MCF 10A (cell line): ENCODE measurements at regions not wholly inside any gene's neighbourhood (a gene's known extent, or its start where the extent isn't known, plus 50 kb on each side); places are given as distances from the start of the nearest gene placed in this dataset.

Experiments used
- BruUV-seq: library from RNA; stranded (reverse); fragments of 400-500 nt; replicated peaks from 2 replicates; lab custom pipeline; 2021; lab: Mats Ljungman, UMichigan
- CTCF ChIA-PET: fragments of 300-600 bp; sonication (Branson Sonifier 250); formaldehyde crosslinking; extraction: SDS; loops from one replicate; lab custom pipeline; 2021; ENCODE audit warnings: antibody characterized with exemption, inconsistent platforms; lab: Yijun Ruan, JAX
- POLR2A ChIA-PET: fragments of 300-600, 350-650 bp; sonication (Branson Sonifier 250); formaldehyde crosslinking; extraction: SDS; loops from one replicate; lab custom pipeline; 2020; ENCODE audit warnings: antibody characterized with exemption, inconsistent platforms; lab: Yijun Ruan, JAX
- DNase-seq: peaks from one replicate; pipeline ENCODE4 v3.0.0-alpha.2; 2018; ENCODE audit not compliant: unreplicated experiment
- H3K27ac Mint-ChIP-seq: one replicate; pipeline ENCODE4 v1.8.0; 2022; ENCODE audit warnings: mild to moderate bottlenecking, low read depth, mixed read lengths; ENCODE audit not compliant: unreplicated experiment
- H3K27me3 Mint-ChIP-seq: one replicate; pipeline ENCODE4 v1.8.0; 2022; ENCODE audit warnings: mixed read lengths; ENCODE audit not compliant: insufficient read depth, unreplicated experiment
- H3K36me3 Mint-ChIP-seq: one replicate; pipeline ENCODE4 v1.8.0; 2022; ENCODE audit warnings: mild to moderate bottlenecking, moderate library complexity, mixed read lengths; ENCODE audit not compliant: insufficient read depth, unreplicated experiment
- H3K4me1 Mint-ChIP-seq: one replicate; pipeline ENCODE4 v1.8.0; 2022; ENCODE audit warnings: mixed read lengths; ENCODE audit not compliant: insufficient read depth, unreplicated experiment
- H3K4me3 Mint-ChIP-seq: one replicate; pipeline ENCODE4 v1.8.0; 2022; ENCODE audit warnings: mild to moderate bottlenecking, moderate library complexity, mixed read lengths; ENCODE audit not compliant: unreplicated experiment
- H3K9me3 Mint-ChIP-seq: one replicate; pipeline ENCODE4 v1.8.0; 2022; ENCODE audit warnings: mixed read lengths; ENCODE audit not compliant: unreplicated experiment
- CTCF ChIP-seq: fragments of 200-600 bp; IDR thresholded peaks from one replicate; pipeline ENCODE4 v1.8.0; 2022; ENCODE audit warnings: antibody characterized with exemption, mild to moderate bottlenecking; ENCODE audit not compliant: unreplicated experiment
- intact Hi-C: fragments of 100-400 bp; cut with micrococcal nuclease; formaldehyde crosslinking; loops from 2 replicates; pipeline ENCODE4 v1.14.1; 2022

DNA sequence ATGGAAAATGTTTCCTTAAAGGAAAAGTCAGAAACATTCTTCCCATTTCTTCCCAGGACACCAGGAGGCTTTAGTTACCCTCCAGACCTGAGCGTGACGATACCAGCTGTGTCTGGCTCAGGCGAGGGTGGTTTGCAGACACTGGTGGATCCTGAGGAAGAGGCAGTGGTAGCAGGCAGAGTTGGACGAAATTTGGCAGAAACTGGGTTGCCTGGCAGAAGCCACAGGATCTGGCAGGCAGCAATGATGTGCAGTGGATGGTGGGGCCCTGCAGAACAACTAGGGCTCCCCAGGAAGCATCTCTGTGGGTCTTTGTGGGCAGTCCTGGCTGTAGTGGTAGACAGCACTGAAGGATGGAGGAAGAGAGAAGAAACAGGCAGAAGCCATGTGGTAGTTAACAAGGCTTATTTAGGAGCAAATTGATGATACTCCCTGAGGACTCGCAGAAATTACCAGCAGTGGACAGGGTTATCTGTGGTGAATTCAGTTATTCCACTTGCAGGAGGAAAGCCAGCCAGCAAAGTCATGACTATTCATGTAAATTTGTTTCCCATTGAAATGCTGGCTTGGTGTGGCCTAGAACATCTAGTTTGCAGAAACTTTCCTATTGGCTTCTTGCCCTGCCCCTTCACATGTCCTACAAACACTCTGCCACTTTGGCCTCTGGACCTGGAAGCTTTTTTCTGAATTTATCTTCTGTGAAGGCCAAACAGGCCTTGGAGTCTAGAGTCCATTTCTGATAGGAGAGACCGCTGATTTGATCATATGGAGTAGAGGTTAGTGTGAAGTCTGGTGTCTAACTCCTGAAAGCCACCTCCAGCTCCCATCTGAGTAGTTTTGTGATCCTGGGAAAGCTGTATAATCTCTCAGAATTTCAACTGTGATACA is 212.0 kb downstream of the DMRT2 start:
- no peaks in the 10 kb centered on the region for H3K27me3 Mint-ChIP-seq
- TF ChIP-seq CTCF: no peak
- H3K4me1 Mint-ChIP-seq: peaks cover 4% of the 10 kb centered on the region
- DNase-seq: no peak
- H3K9me3 Mint-ChIP-seq: no peaks in the 10 kb centered on the region
- H3K27ac Mint-ChIP-seq: no peak overlapping the region
- ChIA-PET POLR2A (interaction anchor here (0.8 kb wide), 1 partner anchor 15 kb away, joined by 3 read pairs; no protein-coding TSS in a partner anchor), CTCF (no interaction called here)
- intact Hi-C loops: no loop called here
- H3K36me3 Mint-ChIP-seq: no peaks in the 10 kb centered on the region
- no peak overlapping the region for H3K4me3 Mint-ChIP-seq
- no TSS peak for BruUV-seq

DNA sequence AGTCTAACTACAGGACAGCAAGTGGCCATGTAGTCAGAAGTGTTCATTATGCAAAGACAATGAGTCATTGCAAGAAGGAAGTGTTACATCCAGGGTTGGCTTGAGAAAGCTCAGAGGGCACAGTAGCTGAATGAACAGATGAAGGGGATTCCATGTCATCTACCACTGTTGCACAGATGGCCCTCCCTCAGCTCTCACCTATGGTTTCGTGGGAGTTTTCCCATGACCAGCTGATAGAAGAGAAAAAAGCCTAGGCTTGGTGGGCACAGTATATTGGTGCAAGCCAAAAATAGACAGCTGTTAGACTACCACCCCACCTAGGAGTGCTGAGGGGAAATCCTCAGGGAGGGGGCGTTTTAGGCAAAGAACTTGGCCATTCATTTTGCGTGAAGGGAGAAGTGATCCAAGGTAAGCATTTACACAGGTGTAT is 217.0 kb downstream of the DMRT2 start:
- no peaks in the 10 kb centered on the region for H3K27me3 Mint-ChIP-seq
- H3K27ac Mint-ChIP-seq: no peak overlapping the region
- peaks cover 10% of the 10 kb centered on the region for H3K4me1 Mint-ChIP-seq
- no peaks in the 10 kb centered on the region for H3K9me3 Mint-ChIP-seq
- H3K4me3 Mint-ChIP-seq: no peak overlapping the region
- BruUV-seq: no TSS peak
- no peaks in the 10 kb centered on the region for H3K36me3 Mint-ChIP-seq
- no peak for TF ChIP-seq CTCF
- CTCF ChIA-PET: interaction anchor here (0.5 to 0.7 kb wide), 2 partner anchors 17 to 154 kb away, joined by 4 read pairs; no protein-coding TSS in a partner anchor
- intact Hi-C loops: no loop called here
- peak; percentile 54 for DNase-seq
- POLR2A ChIA-PET: interaction anchor here (1.5 kb wide), 1 partner anchor 28 kb away, joined by 3 read pairs; no protein-coding TSS in a partner anchor

GRCh38 chr9:1267581-1267980 is 217.4 kb downstream of the DMRT2 start:
- peak; percentile 87 for DNase-seq
- TF ChIP-seq CTCF: no peak
- intact Hi-C loops: no loop called here
- CTCF ChIA-PET: interaction anchor here (0.5 to 0.7 kb wide), 2 partner anchors 17 to 154 kb away, joined by 4 read pairs; no protein-coding TSS in a partner anchor
- POLR2A ChIA-PET: interaction anchor here (1.5 kb wide), 1 partner anchor 28 kb away, joined by 3 read pairs; no protein-coding TSS in a partner anchor
- peaks cover 10% of the 10 kb centered on the region for H3K4me1 Mint-ChIP-seq
- no peaks in the 10 kb centered on the region for H3K36me3 Mint-ChIP-seq
- H3K27me3 Mint-ChIP-seq: no peaks in the 10 kb centered on the region
- H3K4me3 Mint-ChIP-seq: no peak overlapping the region
- H3K9me3 Mint-ChIP-seq: no peaks in the 10 kb centered on the region
- H3K27ac Mint-ChIP-seq: no peak overlapping the region
- BruUV-seq: no TSS peak

GRCh38 chr9:1269533-1270315 is 219.6 kb downstream of the DMRT2 start:
- peaks cover 10% of the 10 kb centered on the region for H3K4me1 Mint-ChIP-seq
- TF ChIP-seq CTCF: no peak
- no peaks in the 10 kb centered on the region for H3K27me3 Mint-ChIP-seq
- H3K27ac Mint-ChIP-seq: no peak overlapping the region
- H3K36me3 Mint-ChIP-seq: no peaks in the 10 kb centered on the region
- ChIA-PET CTCF (no interaction called here), POLR2A (no interaction called here)
- DNase-seq: no peak
- no peaks in the 10 kb centered on the region for H3K9me3 Mint-ChIP-seq
- H3K4me3 Mint-ChIP-seq: no peak overlapping the region
- intact Hi-C loops: no loop called here
- no TSS peak for BruUV-seq
